Lower leg skin (tissue), 3 donors: ENCODE measurements at regions not wholly inside any gene's neighbourhood (a gene's known extent, or its start where the extent isn't known, plus 50 kb on each side); places are given as distances from the start of the nearest gene placed in this dataset.

Experiments
- POLR2A ChIP-seq, 2 donors: fragments of 450-650 bp; IDR thresholded peaks; one replicate each; pipeline ENCODE4 v1.6.1; 2016 to 2017; ENCODE audit warnings: antibody characterized with exemption in 2 of 2, mild to moderate bottlenecking in 1 of 2, moderate library complexity in 1 of 2
- TF ChIP-seq, protein P1 (sequence below), 3 donors: fragments of 450-650 bp; IDR thresholded peaks; one replicate each; pipeline ENCODE4 v1.5.1; 2016; ENCODE audit warnings: antibody characterized with exemption in 3 of 3, mild to moderate bottlenecking in 3 of 3, moderate library complexity in 2 of 3

DNA sequence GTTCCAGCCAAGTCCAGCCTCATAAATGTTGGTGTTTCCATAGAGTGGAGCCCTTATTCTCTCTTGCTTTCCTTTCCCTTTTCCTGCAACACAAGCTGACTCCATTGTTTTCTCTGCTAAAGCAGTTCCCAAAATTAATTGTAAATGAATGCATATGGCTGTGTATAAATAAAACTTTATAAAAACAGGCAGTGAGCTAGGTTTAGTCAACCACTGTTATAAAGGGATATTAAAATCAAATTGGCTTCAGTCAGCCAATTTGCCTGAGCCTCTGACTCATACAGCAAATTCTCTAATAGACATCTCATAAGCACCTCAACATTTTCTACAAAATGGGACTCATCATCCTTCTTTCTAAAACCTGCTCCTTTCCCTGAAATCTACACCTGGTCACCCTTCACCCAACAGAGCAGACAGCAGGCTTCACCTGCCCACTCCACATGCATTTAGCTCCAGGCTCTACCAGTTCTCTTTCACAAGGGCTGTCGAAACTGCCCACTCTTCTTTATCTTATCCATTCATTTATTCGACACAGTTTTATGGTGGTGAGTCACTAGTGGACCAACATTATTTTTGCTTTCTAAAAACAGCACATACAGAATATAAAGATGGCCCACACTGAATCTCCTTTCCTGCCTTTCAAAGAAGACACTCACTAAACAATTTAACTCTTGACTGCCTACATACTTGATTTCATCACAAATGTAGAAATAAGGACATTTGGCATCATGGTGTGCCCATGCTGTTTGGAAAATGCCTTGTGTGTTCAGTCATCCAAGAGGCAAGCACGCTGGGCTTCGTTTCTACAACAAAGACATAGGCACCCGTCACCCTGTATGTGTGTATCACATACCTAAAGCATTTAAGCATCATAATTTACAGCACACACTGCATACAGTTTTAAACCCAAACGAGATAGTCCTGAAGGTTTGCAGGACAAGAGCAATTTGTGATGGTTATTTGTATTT, 74.6 kb upstream of the C7orf33 start:
- TF ChIP-seq, protein P1, sequence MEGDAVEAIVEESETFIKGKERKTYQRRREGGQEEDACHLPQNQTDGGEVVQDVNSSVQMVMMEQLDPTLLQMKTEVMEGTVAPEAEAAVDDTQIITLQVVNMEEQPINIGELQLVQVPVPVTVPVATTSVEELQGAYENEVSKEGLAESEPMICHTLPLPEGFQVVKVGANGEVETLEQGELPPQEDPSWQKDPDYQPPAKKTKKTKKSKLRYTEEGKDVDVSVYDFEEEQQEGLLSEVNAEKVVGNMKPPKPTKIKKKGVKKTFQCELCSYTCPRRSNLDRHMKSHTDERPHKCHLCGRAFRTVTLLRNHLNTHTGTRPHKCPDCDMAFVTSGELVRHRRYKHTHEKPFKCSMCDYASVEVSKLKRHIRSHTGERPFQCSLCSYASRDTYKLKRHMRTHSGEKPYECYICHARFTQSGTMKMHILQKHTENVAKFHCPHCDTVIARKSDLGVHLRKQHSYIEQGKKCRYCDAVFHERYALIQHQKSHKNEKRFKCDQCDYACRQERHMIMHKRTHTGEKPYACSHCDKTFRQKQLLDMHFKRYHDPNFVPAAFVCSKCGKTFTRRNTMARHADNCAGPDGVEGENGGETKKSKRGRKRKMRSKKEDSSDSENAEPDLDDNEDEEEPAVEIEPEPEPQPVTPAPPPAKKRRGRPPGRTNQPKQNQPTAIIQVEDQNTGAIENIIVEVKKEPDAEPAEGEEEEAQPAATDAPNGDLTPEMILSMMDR (IDR thresholded peaks at IDR 0.05): no peak
- no peak for TF ChIP-seq POLR2A (IDR thresholded peaks at IDR 0.05)
